ENCODE measurements at regions not wholly inside any gene's neighbourhood (a gene's known extent, or its start where the extent isn't known, plus 50 kb on each side); places are given as distances from the start of the nearest gene placed in this dataset.

DNA sequence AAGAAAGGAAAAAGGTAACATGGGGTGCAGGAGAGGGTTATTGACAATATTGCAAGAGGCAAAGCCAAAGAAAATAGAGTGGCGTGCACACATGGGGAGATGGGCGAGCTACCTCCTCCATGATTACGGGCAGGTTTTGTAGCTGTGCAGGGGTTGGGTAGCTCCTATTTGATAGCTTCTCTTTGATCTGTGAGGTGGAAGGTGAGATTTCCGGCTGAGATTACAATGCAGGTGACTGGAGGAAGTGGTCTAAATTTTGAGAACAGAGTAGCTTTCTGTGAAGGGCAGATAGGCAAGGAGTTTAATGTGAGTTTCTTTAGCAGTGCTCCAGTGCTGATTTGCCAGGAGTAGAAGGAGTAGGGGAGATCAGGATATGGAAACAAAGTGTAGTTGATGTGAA lies 263.4 kb downstream of the PLA2G4A start:
- no peak for DNase-seq

DNA sequence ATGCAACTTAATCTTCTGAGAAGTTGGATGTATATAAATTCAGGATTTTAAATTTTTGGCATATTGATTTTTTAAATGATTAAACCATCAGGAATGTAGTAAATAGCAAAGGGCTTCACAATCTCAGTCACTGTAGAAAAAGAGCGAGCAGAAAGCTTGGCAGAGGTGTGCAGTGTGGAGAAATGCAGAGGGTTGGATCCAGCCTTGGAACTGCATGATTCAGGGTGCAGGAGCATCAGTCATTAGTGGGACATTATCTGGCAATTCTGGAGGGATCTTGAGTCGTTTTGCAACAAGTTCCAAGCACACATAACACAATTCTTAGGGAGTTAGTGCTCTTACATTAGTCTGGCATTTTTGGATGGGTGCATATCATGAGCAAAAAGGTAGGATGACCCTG lies 267.9 kb downstream of the PLA2G4A start:
- no peak for DNase-seq

DNA sequence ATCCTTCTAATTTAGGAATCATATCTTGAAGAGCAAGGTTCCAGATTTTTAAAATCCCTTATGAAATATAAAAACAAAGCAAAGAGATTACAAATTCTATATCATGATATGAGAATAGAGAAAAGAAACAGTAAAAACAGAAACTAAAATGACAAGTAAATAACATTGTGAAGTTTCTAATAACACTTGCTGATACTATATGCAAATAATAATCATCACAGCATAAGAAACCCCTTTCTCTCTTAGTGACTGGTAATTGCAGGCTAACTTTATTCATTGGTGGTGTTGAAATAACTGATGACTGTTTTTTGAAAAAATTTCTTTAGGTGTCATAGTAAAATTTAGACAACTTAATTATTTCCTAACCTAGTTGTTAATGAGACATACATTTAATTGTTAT lies 281.6 kb downstream of the PLA2G4A start:
- DNase-seq, result no peak

DNA sequence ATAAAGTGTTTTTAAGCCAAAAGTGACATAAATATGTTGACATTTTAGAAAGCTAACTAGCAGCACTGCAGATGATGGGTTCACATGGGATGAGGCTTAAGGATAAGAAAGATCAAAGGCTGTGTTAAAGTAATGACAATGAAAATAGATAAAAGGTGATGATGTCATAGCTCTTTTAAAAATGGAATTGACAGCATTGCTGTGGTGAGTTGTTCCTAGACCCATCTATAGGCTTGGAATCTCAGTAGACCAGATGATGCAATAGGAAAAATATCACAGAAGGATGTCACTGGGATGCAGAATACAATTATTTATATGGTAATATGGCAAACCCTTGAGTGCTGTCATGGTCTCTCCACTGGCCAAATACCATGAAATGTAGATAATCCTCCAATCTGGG lies 286.0 kb downstream of the PLA2G4A start:
- no peak for DNase-seq

DNA sequence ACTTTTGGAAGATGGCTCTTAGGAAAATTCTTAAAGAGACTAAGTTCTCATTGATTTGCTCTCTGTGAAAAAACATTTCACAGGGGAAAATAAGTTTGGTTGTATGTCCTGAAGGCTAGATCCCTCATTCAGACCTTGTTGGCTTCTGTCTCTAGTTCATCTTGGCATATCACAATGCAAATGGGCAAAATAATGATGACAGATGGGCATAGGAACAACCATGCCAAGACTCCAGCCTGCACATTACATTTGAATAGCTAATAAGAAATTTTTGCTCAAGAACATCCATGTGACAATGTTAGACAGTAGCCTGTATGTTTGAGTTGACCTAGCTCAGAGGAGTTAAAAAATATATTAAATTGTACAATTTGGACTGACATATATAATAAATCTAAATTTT lies 292.9 kb downstream of the PLA2G4A start:
- DNase-seq, result peak; percentile 99

DNA sequence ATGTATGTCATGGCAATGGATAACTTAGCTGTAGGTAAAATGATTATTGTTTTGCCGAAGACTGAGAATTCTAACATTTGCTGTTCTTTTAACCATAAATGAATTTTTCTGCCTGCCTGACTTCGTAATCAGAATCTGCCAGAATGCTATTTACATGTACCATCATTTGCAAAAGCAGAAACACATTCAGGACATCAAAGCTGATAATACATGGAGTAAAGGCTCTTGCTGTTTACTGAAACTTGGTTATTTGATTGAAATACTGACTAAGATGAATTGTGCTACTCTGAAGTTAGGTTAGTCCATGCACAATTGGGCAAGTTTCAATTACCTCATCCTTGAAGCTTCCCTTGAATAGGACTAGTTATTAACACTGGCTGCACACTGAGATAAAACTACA lies 293.8 kb downstream of the PLA2G4A start:
- DNase-seq, result peak; percentile 89

DNA sequence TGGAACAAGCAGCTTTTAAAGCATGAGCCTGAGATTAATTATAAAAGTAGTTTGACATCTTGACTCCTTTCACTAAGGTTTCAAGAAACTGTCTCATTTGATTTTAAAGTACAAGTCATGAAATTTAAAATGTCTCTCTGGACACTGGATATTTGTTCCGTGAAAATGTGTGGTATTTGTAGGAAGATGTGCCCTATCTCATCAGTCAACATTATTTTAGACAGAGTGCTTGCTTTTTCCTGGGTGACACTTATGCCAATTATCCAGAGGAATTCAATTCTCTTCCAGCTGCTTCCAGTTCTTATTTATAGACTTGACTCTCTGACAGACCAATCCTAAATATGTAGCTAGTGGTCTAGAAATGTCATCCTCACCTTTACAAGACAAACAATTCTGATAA lies 300.4 kb downstream of the PLA2G4A start:
- DNase-seq, result no peak

DNA sequence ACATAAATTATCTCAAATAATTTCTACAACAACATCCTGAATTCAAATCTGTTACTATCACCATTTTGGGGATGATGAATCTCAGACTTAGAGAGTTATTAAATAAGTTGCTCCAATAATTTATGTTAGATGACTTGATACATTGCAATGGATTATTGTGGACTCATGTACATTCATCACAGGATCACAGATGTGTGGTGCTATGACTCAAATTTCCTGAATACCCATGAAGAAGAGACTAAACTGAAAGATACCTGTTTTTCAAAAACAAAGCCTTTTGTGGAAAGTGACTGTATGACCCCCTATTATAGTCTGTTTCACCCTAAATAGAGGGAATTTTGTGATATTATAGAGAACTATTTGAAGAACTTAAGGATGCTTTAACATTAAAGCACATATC lies 315.0 kb downstream of the PLA2G4A start:
- DNase-seq, result no peak

DNA sequence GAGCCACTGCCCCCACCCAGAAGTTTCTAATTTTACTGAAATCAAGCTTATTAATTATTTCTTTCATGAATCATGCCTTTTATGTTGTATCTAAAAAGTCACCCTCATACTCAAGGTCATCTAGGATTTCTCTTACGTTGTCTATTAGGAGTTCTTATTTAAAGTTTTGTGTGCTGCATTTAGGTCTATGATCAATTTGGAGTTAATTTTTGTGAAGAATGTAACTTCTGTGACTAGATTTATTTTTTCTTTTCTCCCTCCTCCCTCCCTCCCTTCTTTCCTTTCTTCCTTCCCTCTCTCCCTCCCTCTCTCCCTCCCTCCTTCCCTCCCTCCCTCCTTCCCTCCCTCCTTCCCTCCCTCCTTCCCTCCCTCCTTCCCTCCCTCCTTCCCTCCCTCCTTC lies 317.6 kb downstream of the PLA2G4A start:
- no peak for DNase-seq

DNA sequence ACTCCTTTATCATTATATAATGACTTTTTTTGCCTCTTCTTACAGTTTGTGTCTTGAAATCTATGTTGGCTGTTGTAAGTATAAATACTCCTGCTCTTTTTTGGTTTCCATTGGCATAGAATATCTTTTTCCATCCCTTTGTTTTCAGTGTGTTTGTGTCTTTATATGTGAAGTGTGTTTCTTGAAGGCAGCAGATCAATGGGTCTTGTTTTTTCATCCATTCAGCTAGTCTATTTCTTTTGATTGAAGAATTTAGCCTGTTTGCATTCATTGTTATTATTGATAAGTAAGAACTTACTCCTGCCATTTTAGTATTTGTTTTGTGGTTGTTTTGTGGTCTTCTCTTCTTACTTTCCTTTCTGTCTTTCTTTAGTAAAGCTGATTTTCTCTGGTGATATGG lies 322.8 kb downstream of the PLA2G4A start:
- no peak for DNase-seq

DNA sequence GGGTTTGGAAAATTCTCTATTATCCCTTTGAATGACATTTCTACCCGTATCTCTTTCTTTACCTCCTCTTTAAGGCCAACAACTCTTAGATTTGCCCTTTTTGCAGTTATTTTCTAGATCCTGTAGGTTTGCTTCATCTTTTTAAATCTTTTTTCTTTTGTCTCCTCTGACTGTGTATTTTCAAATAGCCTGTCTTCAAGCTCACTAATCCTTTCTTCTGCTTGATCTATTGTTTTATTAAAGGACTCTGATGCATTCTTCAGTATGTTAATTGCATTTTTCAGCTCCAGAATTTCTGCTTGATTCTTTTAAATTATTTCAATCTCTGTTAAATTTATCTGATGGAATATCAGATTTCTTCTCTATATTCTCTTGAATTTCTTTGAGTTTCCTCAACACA lies 324.3 kb downstream of the PLA2G4A start:
- DNase-seq, result no peak

DNA sequence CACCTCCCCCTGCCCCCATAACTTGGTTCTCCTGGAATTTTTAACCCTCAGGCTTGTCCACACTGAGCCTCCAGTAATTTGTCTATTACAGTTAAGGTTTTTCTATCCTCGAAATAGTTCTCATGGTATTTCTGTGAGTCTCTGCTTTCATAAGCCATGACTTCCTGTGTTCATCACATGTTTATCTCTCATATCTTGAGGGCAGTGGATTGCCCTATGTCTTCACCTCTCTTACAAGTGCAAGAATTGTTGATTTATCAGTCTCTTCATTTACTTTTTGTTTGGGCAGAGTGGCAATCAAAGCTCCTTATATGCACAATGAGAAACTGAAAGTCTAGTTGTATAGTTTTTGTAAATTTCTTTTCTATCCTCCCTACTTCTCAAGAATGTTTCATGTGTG lies 328.4 kb downstream of the PLA2G4A start:
- no peak for DNase-seq

DNA sequence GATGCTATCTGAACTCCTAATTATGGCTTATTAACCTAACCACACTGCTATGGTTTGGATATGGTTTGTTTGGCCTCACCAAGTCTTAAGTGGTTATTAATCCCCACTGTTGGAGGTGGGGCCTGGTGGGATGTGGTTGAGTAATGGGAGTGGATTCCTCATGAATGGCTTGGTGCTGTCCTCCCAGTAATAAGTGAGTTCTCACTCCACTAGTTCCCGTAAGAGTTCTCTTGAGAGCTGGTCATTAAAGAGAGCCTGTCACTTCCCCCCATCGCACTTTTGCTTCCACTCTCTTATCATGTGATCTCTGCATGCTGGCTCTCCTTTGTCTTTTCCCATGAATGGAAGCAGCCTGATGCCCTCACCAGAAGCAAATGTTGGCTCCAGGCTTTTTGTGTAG lies 328.8 kb downstream of the PLA2G4A start:
- DNase-seq, result no peak

DNA sequence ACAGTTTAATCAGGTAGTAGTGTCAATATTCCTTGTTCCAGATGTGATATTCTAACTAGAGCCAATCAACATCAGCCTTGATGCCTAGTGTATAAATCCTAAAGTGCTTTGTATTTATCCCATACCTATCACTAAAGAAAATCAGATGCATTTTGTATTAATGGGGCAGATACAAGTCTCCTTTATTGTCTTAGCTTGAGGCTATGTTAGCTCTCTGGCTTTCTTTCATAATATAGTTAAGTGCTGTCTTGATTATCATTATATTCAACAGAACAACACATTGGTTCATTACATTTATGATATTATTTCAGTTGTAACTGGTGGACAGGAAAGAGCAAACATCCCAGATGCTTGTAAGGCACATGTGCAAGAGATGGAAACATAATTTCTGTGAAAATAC lies 338.8 kb downstream of the PLA2G4A start:
- DNase-seq, result no peak

DNA sequence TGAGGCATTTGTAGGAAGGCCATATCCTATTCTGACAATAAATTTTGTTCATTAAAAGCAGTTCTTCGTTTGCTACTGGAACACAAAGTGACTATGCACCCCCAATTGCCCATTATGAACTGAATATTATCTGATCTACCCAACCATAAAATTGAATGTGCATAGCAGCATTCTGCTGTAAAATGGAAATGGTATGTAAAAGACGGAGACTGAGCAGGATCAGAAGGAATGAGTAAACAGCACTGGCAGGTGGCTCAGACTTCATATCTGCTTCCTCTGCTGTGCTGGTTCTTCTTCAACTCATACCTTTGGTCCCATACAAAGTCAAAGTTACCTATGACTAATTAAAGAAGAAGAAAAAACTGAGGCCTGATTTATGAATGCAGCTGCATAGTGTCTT lies 339.5 kb downstream of the PLA2G4A start:
- DNase-seq, result no peak

DNA sequence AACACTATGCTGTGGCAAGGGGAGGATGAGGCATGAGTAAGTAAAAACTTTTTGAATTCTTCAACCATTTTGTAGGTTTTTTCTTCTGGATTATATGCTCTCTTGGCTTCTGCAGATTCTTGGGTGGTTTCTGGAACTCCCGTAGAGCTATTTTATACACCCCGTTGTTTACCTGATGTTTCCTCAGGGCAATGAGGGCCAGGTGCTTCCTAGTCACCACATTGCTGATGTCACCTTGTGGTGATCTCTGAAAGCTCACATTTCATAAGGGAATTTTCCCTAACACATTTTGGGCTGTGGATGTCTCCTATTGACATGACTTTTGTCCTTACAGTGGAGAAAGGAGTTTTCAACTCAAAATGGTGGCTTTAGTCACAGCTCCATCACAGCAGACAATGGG lies 356.6 kb downstream of the PLA2G4A start:
- no peak for DNase-seq

DNA sequence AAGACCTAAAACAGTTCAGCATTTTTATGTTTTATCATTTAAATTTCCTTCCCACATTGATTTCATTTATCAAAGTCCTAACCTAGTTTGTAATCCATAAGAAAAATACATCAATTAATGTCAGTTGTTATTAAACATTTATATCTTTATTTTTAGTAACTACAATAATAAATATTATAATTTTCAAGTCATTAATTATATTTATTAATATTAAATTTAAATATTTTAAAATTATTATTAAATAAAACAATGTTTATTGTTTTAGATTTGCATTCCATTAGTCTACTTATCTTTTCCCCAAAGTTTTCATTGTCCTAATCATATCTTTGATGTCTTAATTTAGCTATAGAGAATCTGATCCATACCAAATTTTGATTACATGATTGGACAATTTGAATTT lies 368.9 kb downstream of the PLA2G4A start:
- DNase-seq, result no peak

DNA sequence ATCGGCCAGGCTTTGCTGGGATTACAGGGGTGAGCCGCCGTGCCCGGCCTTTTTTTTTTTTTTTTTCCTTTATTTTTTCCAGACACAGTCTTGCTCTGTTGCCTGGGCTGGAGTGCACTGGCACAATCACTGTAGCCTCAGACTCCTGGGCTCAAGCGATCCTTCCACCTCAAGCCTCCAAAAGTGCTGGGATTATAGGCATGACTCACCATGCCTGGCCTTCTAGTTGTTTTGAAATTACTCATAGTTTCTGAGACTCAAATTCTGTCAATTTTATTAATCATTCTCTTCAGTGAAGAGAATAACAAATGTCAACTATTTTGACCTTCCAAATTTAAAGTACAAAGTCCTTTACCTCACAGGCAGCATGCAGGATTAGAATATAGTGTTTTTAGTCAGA lies 374.5 kb downstream of the PLA2G4A start:
- peak; percentile 75 for DNase-seq

DNA sequence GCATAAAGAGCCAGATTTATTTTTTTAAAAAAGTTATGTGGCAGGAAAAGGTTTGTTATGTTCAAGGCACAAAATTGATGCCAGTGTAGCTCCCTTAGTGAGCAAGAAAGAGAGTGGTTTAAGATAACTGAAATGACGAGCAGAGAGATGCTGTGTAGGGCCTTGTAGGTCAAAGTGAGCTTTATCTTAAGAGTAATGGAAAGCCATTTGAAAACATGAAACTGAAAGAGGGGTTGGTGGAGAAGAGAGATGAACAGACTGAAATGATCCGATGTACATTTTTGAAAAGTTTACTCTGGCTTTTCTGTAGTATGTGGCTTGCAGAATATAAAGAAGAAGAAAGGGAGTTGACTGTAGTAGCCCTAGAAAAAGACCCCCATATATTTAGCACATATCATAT lies 383.6 kb downstream of the PLA2G4A start:
- DNase-seq, result no peak

DNA sequence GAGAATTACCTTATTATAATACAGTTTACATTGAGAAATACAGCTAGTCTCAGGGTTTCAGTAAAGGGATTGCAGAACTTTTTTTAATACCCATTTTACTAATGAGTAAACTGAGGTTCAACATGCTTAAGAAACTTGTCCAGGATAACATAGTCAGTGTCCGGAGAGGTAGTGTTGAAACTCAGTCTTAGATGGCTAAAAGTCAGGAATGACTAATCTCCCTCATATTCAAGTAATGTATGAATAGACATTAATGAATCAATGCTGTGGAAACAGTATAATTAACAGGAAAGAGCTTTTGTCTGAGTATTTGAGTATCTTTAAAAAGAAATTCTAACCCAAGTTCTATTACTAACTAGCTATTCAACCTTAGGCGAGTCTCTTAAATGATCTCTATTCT lies 397.6 kb downstream of the PLA2G4A start:
- no peak for DNase-seq

DNA sequence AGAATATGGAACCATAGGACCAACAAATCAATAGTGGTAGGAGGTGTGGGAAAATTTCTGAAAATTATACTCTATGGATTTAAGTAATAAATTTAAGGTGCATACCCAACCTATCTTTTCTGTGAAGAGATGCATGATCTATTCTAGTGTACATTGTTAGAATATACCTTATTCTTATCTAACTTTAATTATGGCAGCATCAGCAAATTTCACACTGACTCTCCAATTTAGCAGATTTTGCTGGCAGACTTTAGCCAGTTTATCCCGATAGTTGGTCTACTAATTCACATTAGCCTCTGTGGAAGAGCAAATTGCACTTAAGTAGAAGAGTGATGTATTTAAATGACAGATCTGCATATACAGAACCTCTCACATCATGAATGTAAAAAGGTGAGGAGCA lies 400.0 kb downstream of the PLA2G4A start:
- DNase-seq, result no peak

DNA sequence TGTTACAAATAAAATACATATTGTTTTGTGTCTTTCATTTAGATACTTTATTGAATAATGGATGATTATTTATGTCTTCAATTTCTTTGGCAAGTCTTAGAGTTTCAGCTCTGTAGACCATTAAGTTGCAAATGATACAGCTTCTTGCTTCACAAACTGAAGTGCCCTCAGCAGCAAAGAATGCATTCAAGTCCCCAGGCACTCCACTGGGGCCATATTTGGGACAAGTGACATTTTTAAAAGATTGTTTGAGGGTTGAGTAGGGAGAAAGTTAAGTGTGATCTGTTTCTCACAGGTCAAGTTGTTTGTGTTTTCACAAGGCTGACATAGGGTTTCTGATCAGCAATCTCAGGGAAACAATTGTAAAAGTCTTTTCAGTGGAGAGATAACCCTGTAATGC lies 400.7 kb downstream of the PLA2G4A start:
- no peak for DNase-seq

DNA sequence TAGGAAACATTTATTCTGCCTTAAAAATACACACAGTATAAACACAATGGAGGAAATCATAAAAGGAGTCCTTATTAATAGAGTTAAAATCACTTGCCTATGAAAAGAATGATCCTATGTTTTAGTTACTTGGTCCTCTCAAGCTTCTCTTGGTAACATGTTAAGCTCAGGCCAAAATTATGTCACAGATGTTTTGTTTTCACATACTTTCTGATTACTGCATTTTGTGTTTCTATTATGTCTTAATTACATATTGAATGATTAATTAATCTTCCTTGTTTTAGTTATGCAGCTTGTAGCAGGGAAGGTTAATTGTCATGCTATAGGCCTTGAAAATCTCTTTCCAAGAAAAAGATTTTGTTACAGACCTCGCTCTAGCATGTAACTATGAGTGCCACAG lies 406.0 kb downstream of the PLA2G4A start:
- DNase-seq, result no peak

DNA sequence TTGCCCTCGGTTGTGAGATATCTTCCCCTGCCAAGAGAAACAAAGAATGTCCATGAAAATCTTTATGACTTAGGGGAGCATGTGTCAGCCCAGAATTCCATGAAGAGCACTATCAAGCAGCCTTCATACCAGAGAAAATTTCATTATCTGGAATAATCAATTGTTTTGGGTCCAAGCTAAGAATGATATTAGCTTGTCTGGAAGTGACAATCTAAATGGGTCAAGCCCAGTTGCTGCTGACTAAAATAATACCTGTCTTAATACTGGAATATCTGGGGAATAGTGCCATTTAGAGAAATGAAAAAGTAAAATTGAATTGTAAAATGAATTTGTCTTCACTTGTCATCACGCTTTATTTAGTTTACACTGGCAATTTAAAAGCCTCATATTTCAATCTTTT lies 407.4 kb downstream of the PLA2G4A start:
- no peak for DNase-seq

DNA sequence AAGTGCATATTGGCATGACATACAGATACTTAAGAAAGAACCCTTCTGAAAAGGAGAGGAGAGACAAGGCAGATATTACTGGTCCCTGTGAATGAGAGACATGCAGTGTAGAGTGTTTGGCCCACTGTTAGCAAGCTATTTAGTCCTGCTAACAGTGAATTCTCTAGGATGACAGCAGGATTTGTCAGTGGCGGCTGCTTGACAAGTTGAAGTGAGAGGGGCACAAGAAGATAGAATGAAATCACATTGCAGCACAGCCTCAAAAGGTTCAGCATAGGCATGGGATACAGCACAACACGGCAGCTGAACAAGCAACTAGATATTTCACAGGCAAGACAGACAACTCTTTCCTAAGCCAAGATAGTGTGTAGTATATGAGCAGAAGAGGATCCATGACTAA lies 407.9 kb downstream of the PLA2G4A start:
- DNase-seq, result no peak

DNA sequence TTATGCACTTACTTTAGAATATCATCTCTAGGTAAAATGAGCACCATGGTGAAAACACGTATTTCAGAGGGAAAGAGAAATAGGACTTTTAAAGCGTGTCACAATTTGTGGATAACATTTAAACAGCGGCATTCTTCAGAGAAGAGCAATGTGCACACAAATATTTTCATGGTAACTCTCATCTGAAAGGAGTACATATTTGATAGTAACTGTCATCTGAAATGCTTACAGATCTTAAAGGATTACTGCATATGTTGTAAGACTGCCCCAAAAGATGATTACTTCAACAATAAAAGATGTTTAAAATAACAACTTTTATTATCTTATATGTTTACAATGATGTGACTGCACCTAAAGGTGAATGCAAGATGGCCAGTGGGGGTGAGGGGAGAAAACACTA lies 408.8 kb downstream of the PLA2G4A start:
- DNase-seq, result no peak

DNA sequence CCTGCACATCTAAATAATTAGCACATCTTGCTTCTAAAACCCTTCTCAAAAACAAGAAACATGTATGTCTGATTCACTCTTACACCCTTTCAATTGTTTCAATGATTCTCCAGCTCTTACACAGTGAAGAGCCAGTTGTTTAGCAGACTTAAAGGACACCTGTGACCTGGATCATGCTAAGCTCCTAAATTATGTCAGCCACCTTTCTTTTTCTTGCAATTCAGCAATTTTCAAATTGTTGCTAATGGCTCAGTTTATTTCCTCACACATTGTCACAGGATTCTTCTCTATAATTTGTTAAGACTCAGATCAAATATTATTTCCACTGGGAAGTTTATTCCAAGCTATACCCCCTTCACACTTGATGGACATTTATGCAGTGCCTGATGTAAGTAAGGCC lies 413.2 kb downstream of the PLA2G4A start:
- no peak for DNase-seq
